Aorta (tissue), 5 donors: ENCODE measurements at regions not wholly inside any gene's neighbourhood (a gene's known extent, or its start where the extent isn't known, plus 50 kb on each side); places are given as distances from the start of the nearest gene placed in this dataset.
"Not testable (repeated sequence)": the region's sequence is repeated elsewhere in the genome, so short reads cannot be mapped to it uniquely, and the experiment has no call there.

ENCODE experiments used
- ATAC-seq: fragments of 200-7000 bp; cut with Tn5 transposase; one replicate; pipeline ENCODE4 v1.9.1; 2022; ENCODE audit warnings: moderate library complexity; ENCODE audit not compliant: low FRiP score
- DNase-seq, 2 donors: peaks; one replicate each; pipeline ENCODE4 v3.0.0-alpha.2; 2020
- H3K27ac ChIP-seq, 2 donors: one replicate each; pipeline ENCODE4 v1.5.1; 2013; ENCODE audit warnings: low read length in 2 of 2, mild to moderate bottlenecking in 2 of 2, moderate library complexity in 2 of 2, control low read depth in 1 of 2, inconsistent platforms in 1 of 2, low read depth in 1 of 2
- H3K27me3 ChIP-seq, 2 donors: one replicate each; pipeline ENCODE4 v1.6.1; 2013; ENCODE audit warnings: control low read depth in 1 of 2, low read length in 1 of 2, mild to moderate bottlenecking in 1 of 2, moderate library complexity in 1 of 2; ENCODE audit not compliant: insufficient read depth in 2 of 2, control insufficient read depth in 1 of 2
- H3K36me3 ChIP-seq, 2 donors: one replicate each; pipeline ENCODE4 v1.6.1; 2013; ENCODE audit warnings: control low read depth in 1 of 2, low read length in 1 of 2, mild to moderate bottlenecking in 1 of 2; ENCODE audit not compliant: insufficient read depth in 2 of 2, control insufficient read depth in 1 of 2
- H3K4me1 ChIP-seq, 2 donors: one replicate each; pipeline ENCODE4 v1.6.1; 2013; ENCODE audit warnings: low read length in 2 of 2, control low read depth in 1 of 2, mild to moderate bottlenecking in 1 of 2, moderate library complexity in 1 of 2; ENCODE audit not compliant: insufficient read depth in 2 of 2, control insufficient read depth in 1 of 2
- H3K4me3 ChIP-seq, 2 donors: one replicate each; pipeline ENCODE4 v1.5.1; 2013; ENCODE audit warnings: low read length in 2 of 2, control low read depth in 1 of 2, mild to moderate bottlenecking in 1 of 2
- H3K9me3 ChIP-seq: one replicate; pipeline ENCODE4 v1.6.1; 2013; ENCODE audit warnings: mild to moderate bottlenecking, low read length; ENCODE audit not compliant: control insufficient read depth
- WGBS, 2 donors: extraction: QIAGEN DNeasy Blood & Tissue Kit; methylation state at CpG; one replicate each; pipeline ENCODE4 v1.1.7; 2013; 5-methylcytosine and 5-hydroxymethylcytosine counted together
- intact Hi-C, 2 donors: fragments of 100-400 bp; cut with DNase I; formaldehyde crosslinking; loops; one replicate each; pipeline versions ENCODE4 v1.14.2 to v1.15.0; 2022
- donor health status: healthy with polysubstance abuse.
- donor health status: Bipolar disorder and iron deficiency.
- donor health status: DM: no; HTN: no; CAD: no.
- donor health status: DM: no; HTN: no; CAD: no.
- donor health status: DM: yes; HTN: yes; CAD: no.

DNA sequence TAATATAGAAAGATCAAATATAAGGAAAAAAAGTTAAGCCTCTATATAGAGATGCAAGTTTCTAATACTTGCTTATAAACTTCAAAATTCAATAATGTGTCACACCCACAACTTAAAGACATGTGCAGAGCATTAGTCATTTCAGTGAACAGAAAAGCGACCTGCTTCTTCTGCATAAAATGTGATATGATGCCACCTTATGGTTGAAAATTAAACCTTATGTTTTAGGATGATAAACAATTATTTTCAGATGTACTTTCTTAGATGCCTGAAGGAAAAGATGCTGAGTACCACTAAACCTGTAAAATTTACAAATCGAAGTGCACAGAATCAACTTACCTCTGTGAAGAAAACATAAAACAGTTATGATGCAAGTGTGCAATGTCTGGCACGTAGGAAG, 96.0 kb downstream of the MTERF1 start:
- Histone ChIP-seq H3K9me3 (no peaks in the 10 kb centered on the region), H3K27ac (no peak overlapping the region), H3K4me3 (no peak overlapping the region), H3K4me1 (no peaks in the 10 kb centered on the region), H3K36me3 (no peaks in the 10 kb centered on the region), H3K27me3 (no peaks in the 10 kb centered on the region)
- intact Hi-C loops = loop anchor here (10.0 kb wide), 2 partner anchors 700 to 740 kb away; no protein-coding TSS in a partner anchor
- ATAC-seq = no peak
- DNase-seq = no peak
- WGBS, 2 donors = 39 to 42% methylated on average over 3 of the region's 3 CpGs

DNA sequence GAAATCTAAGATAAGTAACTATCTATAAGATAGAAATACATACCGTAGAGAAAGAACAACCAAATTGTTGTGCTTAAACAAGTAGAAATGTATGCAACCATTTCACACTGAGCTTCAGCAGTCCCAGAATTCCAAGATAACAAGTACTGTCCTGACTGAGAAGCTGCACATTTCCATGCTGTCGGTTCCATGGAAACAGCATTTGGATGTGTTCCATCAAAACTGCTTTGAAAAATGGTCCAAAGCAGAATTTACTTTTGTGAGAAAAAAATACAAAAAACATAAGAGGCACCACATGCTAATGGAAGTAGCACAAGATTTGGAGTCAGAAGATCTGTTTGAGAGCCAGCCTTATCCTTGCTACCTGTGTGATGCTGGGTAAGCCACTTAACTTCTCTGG, 92.6 kb downstream of the MTERF1 start:
- DNase-seq (no peak), ATAC-seq (no peak)
- intact Hi-C loops = loop anchor here (10.0 kb wide), 2 partner anchors 703 to 743 kb away; no protein-coding TSS in a partner anchor
- no peaks in the 10 kb centered on the region for H3K36me3 ChIP-seq
- H3K4me3 ChIP-seq = no peak overlapping the region
- H3K27me3 ChIP-seq = no peaks in the 10 kb centered on the region
- no peaks in the 10 kb centered on the region for H3K9me3 ChIP-seq
- 40 to 44% methylated on average over 2 of the region's 2 CpGs for WGBS, 2 donors
- H3K27ac ChIP-seq = no peak overlapping the region
- no peaks in the 10 kb centered on the region for H3K4me1 ChIP-seq

- Histone ChIP-seq H3K9me3 (no peaks in the 10 kb centered on the region), H3K27me3 (no peaks in the 10 kb centered on the region), H3K27ac (no peak overlapping the region), H3K4me1 (no peaks in the 10 kb centered on the region), H3K4me3 (no peak overlapping the region), H3K36me3 (no peaks in the 10 kb centered on the region)
- DNase-seq = no peak
- ATAC-seq = no peak
- intact Hi-C loops = loop anchor here (10.0 kb wide), 2 partner anchors 704 to 744 kb away; no protein-coding TSS in a partner anchor
- 81% methylated on average over 2 of the region's 2 CpGs for WGBS, 2 donors
These were observed 91.4 kb downstream of the MTERF1 start for GRCh38 chr7:91789086-91789485.

DNA sequence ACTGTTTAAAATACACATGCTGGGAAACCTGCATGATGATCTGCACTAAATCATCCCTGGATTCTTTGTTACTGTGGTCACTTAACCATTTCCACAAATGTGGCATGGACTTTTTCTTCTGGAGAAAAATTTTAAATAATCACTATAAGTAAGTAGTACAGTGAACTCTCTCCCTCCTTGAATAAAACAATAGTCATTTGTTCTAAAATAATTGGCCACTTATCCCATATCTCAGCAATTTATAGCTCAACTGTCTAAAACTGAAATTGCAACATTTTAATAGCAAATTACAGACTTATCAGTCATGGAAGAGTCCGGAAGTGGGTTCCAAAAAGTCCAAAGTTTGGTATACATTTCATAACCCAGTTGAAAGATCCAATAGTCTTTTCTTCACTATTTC, 90.9 kb downstream of the MTERF1 start:
- H3K4me1 ChIP-seq = no peaks in the 10 kb centered on the region
- 87 to 89% methylated on average over 1 of the region's 1 CpG for WGBS, 2 donors
- H3K36me3 ChIP-seq = no peaks in the 10 kb centered on the region
- ATAC-seq (no peak), DNase-seq (no peak)
- no peaks in the 10 kb centered on the region for H3K27me3 ChIP-seq
- H3K27ac ChIP-seq = no peak overlapping the region
- H3K9me3 ChIP-seq = no peaks in the 10 kb centered on the region
- intact Hi-C loops = loop anchor here (10.0 kb wide), 2 partner anchors 705 to 745 kb away; no protein-coding TSS in a partner anchor
- no peak overlapping the region for H3K4me3 ChIP-seq

DNA sequence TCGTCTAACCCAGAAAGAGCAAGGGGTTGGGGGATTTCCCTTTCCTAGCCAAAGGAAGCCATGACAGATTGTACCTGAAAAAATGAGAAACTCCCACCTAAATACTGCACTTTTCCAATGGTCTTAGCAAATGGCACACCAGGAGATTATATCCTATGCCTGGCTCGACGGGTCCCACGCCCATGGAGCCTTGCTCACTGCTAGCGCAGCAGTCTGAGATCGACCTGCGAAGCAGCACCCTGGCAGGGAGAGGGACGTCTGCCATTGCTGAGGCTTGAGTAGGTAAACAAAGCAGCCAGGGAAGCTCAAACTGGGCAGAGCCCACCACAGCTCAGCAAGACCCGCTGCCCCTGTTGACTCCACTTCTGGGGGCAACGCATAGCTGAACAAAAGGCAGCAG, 89.9 kb downstream of the MTERF1 start:
- H3K27me3 ChIP-seq, DNase-seq, H3K4me1 ChIP-seq, H3K9me3 ChIP-seq, ATAC-seq, H3K27ac ChIP-seq, H3K36me3 ChIP-seq, intact Hi-C loops, H3K4me3 ChIP-seq: not testable (repeated sequence)
- 95 to 96% methylated on average over 10 of the region's 10 CpGs for WGBS, 2 donors

DNA sequence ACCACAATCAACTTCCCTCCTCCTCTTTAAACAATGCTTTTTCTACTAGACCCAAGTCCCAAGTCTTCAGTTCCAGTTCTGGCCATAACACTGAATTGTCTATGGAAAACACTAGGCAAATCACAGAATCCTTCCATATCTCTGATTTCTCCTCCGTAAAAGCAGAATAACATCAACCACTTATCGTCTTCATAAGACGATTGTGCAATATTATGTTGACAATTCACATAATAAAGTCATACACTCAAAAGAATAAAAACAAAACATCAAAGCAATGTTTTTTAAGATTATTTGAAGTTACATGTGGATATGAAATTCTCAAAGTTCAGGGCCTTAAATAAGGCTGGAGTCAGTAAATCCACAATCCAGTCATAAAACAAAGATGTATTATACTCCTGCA, 84.4 kb downstream of the MTERF1 start:
- no peak for DNase-seq
- WGBS, 2 donors = 83 to 85% methylated on average over 3 of the region's 3 CpGs

GRCh38 chr7:91798425-91798824, 82.1 kb downstream of the MTERF1 start:
- Histone ChIP-seq H3K9me3 (no peaks in the 10 kb centered on the region), H3K4me1 (no peaks in the 10 kb centered on the region), H3K36me3 (no peaks in the 10 kb centered on the region), H3K4me3 (no peak overlapping the region), H3K27ac (no peak overlapping the region), H3K27me3 (no peaks in the 10 kb centered on the region)
- ATAC-seq = no peak
- no peak for DNase-seq
- 88 to 91% methylated on average over 3 of the region's 3 CpGs for WGBS, 2 donors
- intact Hi-C loops = no loop called here

More for the DNA sequence above, 84.4 kb downstream of the MTERF1 start:
- no peak overlapping the region for H3K4me3 ChIP-seq
- H3K27ac ChIP-seq = no peak overlapping the region
- H3K4me1 ChIP-seq = no peaks in the 10 kb centered on the region
- no peaks in the 10 kb centered on the region for H3K9me3 ChIP-seq
- intact Hi-C loops = no loop called here
- H3K36me3 ChIP-seq = no peaks in the 10 kb centered on the region
- H3K27me3 ChIP-seq = no peaks in the 10 kb centered on the region
- no peak for ATAC-seq

DNA sequence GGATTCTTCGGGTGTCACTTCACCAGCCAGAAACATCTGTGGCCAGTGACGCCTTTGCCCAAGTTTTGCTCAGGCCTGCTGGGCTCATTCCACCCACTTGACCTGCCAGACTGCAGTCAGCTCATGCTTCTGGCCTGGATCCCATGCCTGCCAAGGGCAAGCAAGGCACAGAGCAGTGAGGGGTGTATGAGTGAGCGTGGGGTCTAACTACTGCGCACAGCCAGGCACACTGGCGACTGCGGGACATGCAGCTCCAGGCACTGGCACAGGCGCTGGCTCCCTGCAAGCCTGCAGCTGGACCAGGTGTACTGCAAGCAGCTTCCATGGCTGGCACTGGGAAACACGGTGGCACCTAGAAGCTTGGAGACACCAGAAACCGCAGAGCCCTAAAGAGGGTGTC, 80.1 kb downstream of the MTERF1 start:
- intact Hi-C loops = no loop called here
- Histone ChIP-seq H3K9me3 (no peaks in the 10 kb centered on the region), H3K36me3 (no peaks in the 10 kb centered on the region), H3K4me1 (no peaks in the 10 kb centered on the region), H3K27me3 (no peaks in the 10 kb centered on the region), H3K27ac (no peak overlapping the region), H3K4me3 (no peak overlapping the region)
- peak; percentile 30 for ATAC-seq
- no peak for DNase-seq
- 89 to 92% methylated on average over 9 of the region's 9 CpGs for WGBS, 2 donors

GRCh38 chr7:91801331-91801983, 79.0 kb downstream of the MTERF1 start:
- H3K4me3 ChIP-seq = no peak overlapping the region
- H3K27ac ChIP-seq = no peak overlapping the region
- H3K4me1 ChIP-seq = no peaks in the 10 kb centered on the region
- no peaks in the 10 kb centered on the region for H3K36me3 ChIP-seq
- H3K9me3 ChIP-seq = no peaks in the 10 kb centered on the region
- WGBS, 2 donors = 96% methylated on average over 5 of the region's 5 CpGs
- peak; percentile 20 for ATAC-seq
- no peak for DNase-seq
- H3K27me3 ChIP-seq = no peaks in the 10 kb centered on the region
- intact Hi-C loops = no loop called here
